GM18499 (cell line): ENCODE measurements at regions not wholly inside any gene's neighbourhood (a gene's known extent, or its start where the extent isn't known, plus 50 kb on each side); places are given as distances from the start of the nearest gene placed in this dataset.

ENCODE experiments used
- ATAC-seq: cut with Tn5 transposase; IDR thresholded peaks from one replicate; pipeline ENCODE4 v1.9.1; 2021; ENCODE audit warnings: moderate number of reproducible peaks; ENCODE audit not compliant: insufficient read depth, unreplicated experiment

- no peak for ATAC-seq
Observed at GRCh38 chr2:9107168-9108025, 99.2 kb upstream of the ASAP2 start.

DNA sequence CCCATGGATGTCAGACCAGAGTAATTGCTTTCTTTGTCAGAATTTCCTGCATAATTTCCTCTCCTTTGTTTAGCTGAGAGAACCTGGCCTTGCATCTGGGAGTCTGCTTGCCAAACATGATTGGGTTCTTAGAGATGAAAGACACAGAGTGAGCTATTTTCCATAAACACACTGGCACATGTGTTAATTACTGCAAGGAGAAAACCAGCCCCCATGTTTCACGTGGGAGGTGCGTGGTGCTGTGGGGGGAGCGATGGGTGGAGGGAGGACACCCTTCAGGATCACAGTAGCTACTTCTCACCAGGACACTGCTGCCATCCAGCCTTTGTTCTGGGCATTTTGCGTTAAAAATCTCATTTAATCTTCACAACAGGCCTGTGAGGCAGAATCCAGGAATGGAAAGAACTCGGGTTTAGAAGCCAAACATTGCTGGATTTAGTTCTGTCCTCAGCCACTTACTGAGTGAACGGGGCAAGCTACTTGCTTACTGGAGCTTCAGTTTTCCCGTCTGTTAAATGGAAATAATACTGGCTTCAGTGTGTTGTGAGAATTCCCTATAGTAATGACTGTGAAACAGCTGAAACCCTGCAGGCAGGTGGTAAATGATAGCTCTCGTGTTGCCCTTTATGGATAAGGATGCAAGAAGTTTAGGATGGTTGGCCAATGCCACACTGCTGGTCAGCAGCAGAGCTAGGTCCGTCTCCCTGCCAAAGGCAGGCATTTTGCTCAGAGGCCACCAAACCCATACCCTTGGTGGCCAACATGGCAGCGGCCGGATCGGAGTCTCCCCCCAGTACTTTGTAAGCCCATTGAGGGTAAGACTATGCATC, 100.1 kb upstream of the ASAP2 start:
- ATAC-seq: no peak

GRCh38 chr2:9105601-9106337, 100.8 kb upstream of the ASAP2 start:
- ATAC-seq: no peak

DNA sequence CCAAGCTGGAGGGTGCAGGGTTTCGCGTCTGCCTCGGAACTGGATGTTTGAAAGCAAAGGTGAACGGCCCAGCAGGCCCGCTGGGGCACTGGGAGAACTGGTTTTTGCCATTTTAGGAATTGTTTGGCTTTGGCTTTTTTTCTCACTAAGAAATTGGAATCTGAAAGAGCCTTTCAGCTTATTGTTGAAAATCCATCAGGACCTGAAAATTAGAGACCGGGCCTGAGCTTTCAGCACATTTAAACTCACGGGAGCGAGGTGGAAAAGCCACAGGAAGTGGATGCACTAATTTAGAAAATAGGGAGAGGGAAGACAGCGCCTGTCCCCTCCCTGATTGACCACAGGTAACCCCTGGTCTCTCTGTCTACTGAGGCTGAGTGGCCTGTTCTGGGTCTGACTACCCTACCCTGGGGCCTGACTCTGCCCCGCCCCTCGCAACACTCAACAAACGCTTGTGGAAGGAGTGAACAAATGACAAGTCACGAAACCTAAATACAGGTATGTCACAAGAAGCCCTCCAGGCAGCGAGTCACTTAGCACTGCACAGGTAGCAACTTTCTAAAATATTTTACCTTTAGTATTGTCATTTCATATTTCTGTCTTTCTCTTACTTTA, 100.3 kb upstream of the MBOAT2 start:
- no peak for ATAC-seq

- ATAC-seq: no peak
Observed at GRCh38 chr2:9102861-9103662, 99.6 kb upstream of the MBOAT2 start.

- ATAC-seq: no peak
Observed at GRCh38 chr2:9101763-9102425, 98.4 kb upstream of the MBOAT2 start.

- no peak for ATAC-seq
Observed at GRCh38 chr2:9100080-9100876, 96.8 kb upstream of the MBOAT2 start.

- ATAC-seq: no peak
Observed at GRCh38 chr2:9099341-9099751, 95.9 kb upstream of the MBOAT2 start.

DNA sequence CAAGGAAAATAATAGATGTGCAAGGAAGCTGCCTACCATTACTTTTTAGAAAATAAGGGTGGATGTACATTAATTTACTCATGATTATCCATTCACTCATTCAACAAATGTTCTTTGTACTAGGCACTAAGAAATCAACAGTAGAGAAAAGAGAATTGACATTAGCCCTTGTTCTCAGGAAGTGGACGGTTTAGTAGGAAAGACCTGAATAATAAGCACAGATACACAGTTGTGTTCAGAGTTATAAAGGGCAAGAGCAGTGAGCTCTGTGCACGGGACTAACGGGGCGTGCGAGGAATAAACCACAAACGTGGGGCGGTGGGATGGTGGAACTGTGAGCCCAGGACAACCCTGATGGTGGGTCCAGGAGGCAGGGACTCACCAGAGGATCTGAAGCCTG, 94.4 kb upstream of the MBOAT2 start:
- no peak for ATAC-seq

- ATAC-seq: no peak
Observed at GRCh38 chr2:9097239-9097638, 93.8 kb upstream of the MBOAT2 start.

GRCh38 chr2:9096761-9097160, 93.3 kb upstream of the MBOAT2 start:
- no peak for ATAC-seq

DNA sequence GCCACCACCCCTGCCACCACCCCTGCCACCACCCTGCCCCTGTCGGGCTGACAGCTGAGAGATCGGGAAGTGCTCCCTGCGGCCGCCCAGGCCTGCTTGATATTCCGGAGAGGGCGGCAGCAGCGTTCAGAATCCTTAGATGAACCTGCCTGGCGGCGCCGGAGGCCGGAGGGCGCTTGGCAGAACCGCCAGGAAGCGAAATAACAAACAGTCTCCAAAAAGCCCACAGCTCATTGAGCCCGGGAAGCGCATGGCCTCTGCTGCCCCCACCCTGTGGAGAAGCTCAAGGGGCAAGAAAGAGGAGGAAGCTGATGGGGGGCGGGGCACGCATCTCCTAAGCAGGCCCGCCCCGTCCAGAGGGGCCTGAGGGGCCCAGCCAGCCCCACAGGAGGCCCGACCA, 92.2 kb upstream of the MBOAT2 start:
- ATAC-seq: no peak

GRCh38 chr2:9095226-9095625, 91.7 kb upstream of the MBOAT2 start:
- no peak for ATAC-seq

- no peak for ATAC-seq
Observed at GRCh38 chr2:9094117-9094516, 90.6 kb upstream of the MBOAT2 start.

- no peak for ATAC-seq
Observed at GRCh38 chr2:9093324-9093723, 89.8 kb upstream of the MBOAT2 start.

GRCh38 chr2:9092383-9093282, 89.1 kb upstream of the MBOAT2 start:
- ATAC-seq: peak; percentile 91

DNA sequence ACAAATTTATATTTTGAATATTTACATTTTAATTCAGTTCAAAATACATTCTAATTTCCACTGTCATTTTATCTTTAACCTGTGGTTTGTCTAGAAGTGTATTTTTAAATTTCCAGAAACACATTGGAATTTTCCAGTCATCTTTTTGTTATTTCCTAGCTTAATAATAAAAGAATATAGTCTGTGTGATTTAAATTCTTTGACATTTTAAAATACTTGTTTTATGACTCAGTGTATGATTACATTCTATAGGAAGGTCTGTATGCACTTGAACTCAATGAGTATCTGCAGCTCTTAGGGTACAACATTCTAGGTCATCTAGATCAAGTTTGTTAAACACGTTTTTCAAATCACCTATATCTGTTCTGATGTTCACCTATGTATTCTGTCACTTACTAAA, 88.3 kb upstream of the MBOAT2 start:
- no peak for ATAC-seq
